HG03439 (cell line): ENCODE measurements at regions not wholly inside any gene's neighbourhood (a gene's known extent, or its start where the extent isn't known, plus 50 kb on each side); places are given as distances from the start of the nearest gene placed in this dataset.
A peak's percentile ranks its signal among the peaks of the same experiment; 100 is the strongest.
"Not testable (repeated sequence)": the region's sequence is repeated elsewhere in the genome, so short reads cannot be mapped to it uniquely, and the experiment has no call there.

ENCODE experiments used
- ATAC-seq: cut with Tn5 transposase; IDR thresholded peaks from one replicate; pipeline ENCODE4 v1.9.1; 2021; ENCODE audit warnings: mild to moderate bottlenecking, moderate library complexity; ENCODE audit not compliant: unreplicated experiment

- no peak for ATAC-seq
Observed at GRCh38 chr5:96320797-96321196, 112.3 kb downstream of the PCSK1 start.

GRCh38 chr5:96319981-96320739 is 112.9 kb downstream of the PCSK1 start:
- not testable (repeated sequence) for ATAC-seq

GRCh38 chr5:96318569-96319110 is 114.4 kb downstream of the PCSK1 start:
- no peak for ATAC-seq

GRCh38 chr5:96317945-96318344 is 115.1 kb downstream of the PCSK1 start:
- no peak for ATAC-seq

GRCh38 chr5:96316487-96316886 is 116.6 kb downstream of the PCSK1 start:
- ATAC-seq: no peak

- peak; percentile 25 for ATAC-seq
Observed at GRCh38 chr5:96316017-96316416, 117.0 kb downstream of the PCSK1 start.

GRCh38 chr5:96315431-96315830 is 117.6 kb downstream of the PCSK1 start:
- ATAC-seq: peak; percentile 75

- ATAC-seq: no peak
Observed at GRCh38 chr5:96312383-96312782, 120.7 kb downstream of the PCSK1 start.

GRCh38 chr5:96307047-96307446 is 126.0 kb downstream of the PCSK1 start:
- not testable (repeated sequence) for ATAC-seq

GRCh38 chr5:96302174-96302738 is 130.8 kb downstream of the PCSK1 start:
- ATAC-seq: no peak

- no peak for ATAC-seq
Observed at GRCh38 chr5:96300976-96301375, 132.1 kb downstream of the PCSK1 start.

- ATAC-seq: no peak
Observed at GRCh38 chr5:96297867-96298266, 135.2 kb downstream of the PCSK1 start.

- no peak for ATAC-seq
Observed at GRCh38 chr5:96297290-96297689, 135.8 kb downstream of the PCSK1 start.

- no peak for ATAC-seq
Observed at GRCh38 chr5:96294884-96295202, 138.2 kb downstream of the PCSK1 start.

GRCh38 chr5:96293966-96294883 is 138.8 kb downstream of the PCSK1 start:
- no peak for ATAC-seq

GRCh38 chr5:96292582-96293247 is 140.3 kb downstream of the PCSK1 start:
- ATAC-seq: no peak

GRCh38 chr5:96289287-96289686 is 143.8 kb downstream of the PCSK1 start:
- ATAC-seq: not testable (repeated sequence)

- no peak for ATAC-seq
Observed at GRCh38 chr5:96288845-96289185, 144.2 kb downstream of the PCSK1 start.

GRCh38 chr5:96288166-96288844 is 144.7 kb downstream of the PCSK1 start:
- no peak for ATAC-seq

- ATAC-seq: no peak
Observed at GRCh38 chr5:96287136-96287535, 145.9 kb downstream of the PCSK1 start.
